ENCODE measurements at regions not wholly inside any gene's neighbourhood (a gene's known extent, or its start where the extent isn't known, plus 50 kb on each side); places are given as distances from the start of the nearest gene placed in this dataset.

DNA sequence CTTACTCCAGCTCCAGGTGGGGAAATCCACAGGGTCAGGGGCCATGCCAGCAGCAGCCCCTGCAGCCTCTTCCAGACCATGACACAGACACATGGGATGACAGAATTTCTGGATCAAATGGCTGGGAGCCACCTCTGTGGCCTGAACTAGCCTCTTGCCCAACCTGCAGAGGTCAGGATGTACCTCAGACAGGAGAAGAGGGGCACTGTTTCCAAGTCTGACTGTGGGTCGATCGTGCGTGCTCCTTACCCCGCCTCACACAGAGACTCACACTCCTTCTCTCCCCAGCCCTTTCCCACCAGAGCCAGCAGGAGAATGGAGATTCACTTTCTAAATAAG lies 131.9 kb downstream of the FAM43A start:
- no peak for TF ChIP-seq CTCF (IDR thresholded peaks at IDR 0.05; ENCODE audit: insufficient read depth, low read length, poor library complexity, severe bottlenecking)
- Histone ChIP-seq H3K36me3 (ENCODE audit: control insufficient read depth, insufficient read depth, low read length) (no peaks in the 10 kb centered on the region), H3K4me3 (replicated peaks; ENCODE audit: low read depth, low read length) (no peak overlapping the region), H3K27me3 (replicated peaks; ENCODE audit: control insufficient read depth, insufficient read depth, low read length) (no peaks in the 10 kb centered on the region; the same call in 1 of the 2 replicates)
- DNase-seq (ENCODE audit: extremely low read depth, insufficient read length): no peak

GRCh38 chr3:194817936-194818335 lies 132.3 kb downstream of the FAM43A start:
- DNase-seq (ENCODE audit: extremely low read depth, insufficient read length): no peak

DNA sequence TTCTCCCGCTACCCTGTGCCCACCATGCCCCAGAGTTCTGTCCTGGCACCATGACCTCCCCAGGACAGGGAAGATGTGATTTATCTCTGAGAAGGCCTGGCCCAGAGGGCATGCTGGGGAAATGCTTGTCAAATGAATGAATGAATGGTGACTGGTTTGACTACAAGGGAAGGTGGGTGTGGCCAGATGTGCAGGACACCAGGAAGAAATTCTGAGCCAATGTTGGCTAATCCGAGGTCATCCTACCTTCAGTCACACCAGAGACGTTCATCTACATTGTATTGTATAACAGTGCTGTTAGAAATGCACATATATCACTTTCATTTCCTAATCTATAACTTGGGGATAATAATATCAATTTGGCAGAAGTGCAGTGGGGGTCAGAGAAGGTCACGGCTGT lies 138.4 kb downstream of the FAM43A start:
- no peak for DNase-seq (ENCODE audit: extremely low read depth, insufficient read length)
- H3K27me3 ChIP-seq (replicated peaks; ENCODE audit: control insufficient read depth, insufficient read depth, low read length): peaks cover 2% of the 10 kb centered on the region
- no peak for TF ChIP-seq CTCF (IDR thresholded peaks at IDR 0.05; ENCODE audit: insufficient read depth, low read length, poor library complexity, severe bottlenecking)
- H3K4me3 ChIP-seq (replicated peaks; ENCODE audit: low read depth, low read length): no peak overlapping the region
- H3K36me3 ChIP-seq (ENCODE audit: control insufficient read depth, insufficient read depth, low read length): no peaks in the 10 kb centered on the region

More at GRCh38 chr3:194817936-194818335, 132.3 kb downstream of the FAM43A start:
- Histone ChIP-seq H3K27me3 (replicated peaks; ENCODE audit: control insufficient read depth, insufficient read depth, low read length) (no peaks in the 10 kb centered on the region; the same call in 1 of the 2 replicates), H3K4me3 (replicated peaks; ENCODE audit: low read depth, low read length) (no peak overlapping the region), H3K36me3 (ENCODE audit: control insufficient read depth, insufficient read depth, low read length) (no peaks in the 10 kb centered on the region)
- TF ChIP-seq CTCF (IDR thresholded peaks at IDR 0.05; ENCODE audit: insufficient read depth, low read length, poor library complexity, severe bottlenecking): no peak

GRCh38 chr3:194824701-194825111 lies 139.0 kb downstream of the FAM43A start:
- no peak for TF ChIP-seq CTCF (IDR thresholded peaks at IDR 0.05; ENCODE audit: insufficient read depth, low read length, poor library complexity, severe bottlenecking)
- no peak overlapping the region for H3K4me3 ChIP-seq (replicated peaks; ENCODE audit: low read depth, low read length)
- no peak for DNase-seq (ENCODE audit: extremely low read depth, insufficient read length)
- no peaks in the 10 kb centered on the region for H3K36me3 ChIP-seq (ENCODE audit: control insufficient read depth, insufficient read depth, low read length)
- H3K27me3 ChIP-seq (replicated peaks; ENCODE audit: control insufficient read depth, insufficient read depth, low read length): peaks cover 2% of the 10 kb centered on the region

GRCh38 chr3:194826594-194826993 lies 140.9 kb downstream of the FAM43A start:
- DNase-seq (ENCODE audit: extremely low read depth, insufficient read length): no peak
- H3K36me3 ChIP-seq (ENCODE audit: control insufficient read depth, insufficient read depth, low read length): no peaks in the 10 kb centered on the region
- peaks cover 2% of the 10 kb centered on the region for H3K27me3 ChIP-seq (replicated peaks; ENCODE audit: control insufficient read depth, insufficient read depth, low read length)
- TF ChIP-seq CTCF (IDR thresholded peaks at IDR 0.05; ENCODE audit: insufficient read depth, low read length, poor library complexity, severe bottlenecking): no peak
- no peak overlapping the region for H3K4me3 ChIP-seq (replicated peaks; ENCODE audit: low read depth, low read length)

GRCh38 chr3:194827486-194827885 lies 141.8 kb downstream of the FAM43A start:
- no peak for DNase-seq (ENCODE audit: extremely low read depth, insufficient read length)
- Histone ChIP-seq H3K27me3 (replicated peaks; ENCODE audit: control insufficient read depth, insufficient read depth, low read length) (peaks cover 2% of the 10 kb centered on the region), H3K36me3 (ENCODE audit: control insufficient read depth, insufficient read depth, low read length) (no peaks in the 10 kb centered on the region), H3K4me3 (replicated peaks; ENCODE audit: low read depth, low read length) (no peak overlapping the region)
- no peak for TF ChIP-seq CTCF (IDR thresholded peaks at IDR 0.05; ENCODE audit: insufficient read depth, low read length, poor library complexity, severe bottlenecking)
